Upper lobe of right lung (tissue), 1 donor: ENCODE measurements at regions not wholly inside any gene's neighbourhood (a gene's known extent, or its start where the extent isn't known, plus 50 kb on each side); places are given as distances from the start of the nearest gene placed in this dataset.

Source experiments
- ATAC-seq: fragments of 200-7000 bp; cut with Tn5 transposase; one replicate; pipeline ENCODE4 v1.9.1; 2020; ENCODE audit warnings: mild to moderate bottlenecking, moderate library complexity
- DNase-seq: peaks from one replicate; pipeline ENCODE4 v3.0.0-alpha.2; 2020
- H3K27ac ChIP-seq: fragments of 200-600 bp; one replicate; pipeline ENCODE4 v1.8.0; 2022
- H3K27me3 ChIP-seq: fragments of 200-600 bp; one replicate; pipeline ENCODE4 v1.8.0; 2022; ENCODE audit warnings: mild to moderate bottlenecking
- H3K36me3 ChIP-seq: fragments of 200-600 bp; one replicate; pipeline ENCODE4 v1.8.0; 2022
- H3K4me1 ChIP-seq: fragments of 200-600 bp; one replicate; pipeline ENCODE4 v1.8.0; 2022
- H3K4me3 ChIP-seq: fragments of 200-600 bp; one replicate; pipeline ENCODE4 v1.8.0; 2022; ENCODE audit warnings: mild to moderate bottlenecking
- H3K9me3 ChIP-seq: fragments of 200-600 bp; one replicate; pipeline ENCODE4 v1.8.0; 2022
- CTCF ChIP-seq: fragments of 200-600 bp; IDR thresholded peaks from one replicate; pipeline ENCODE4 v1.8.0; 2022; ENCODE audit warnings: antibody characterized with exemption
- intact Hi-C: fragments of 100-400 bp; cut with DNase I; formaldehyde crosslinking; loops from one replicate; pipeline ENCODE4 v1.11.0; 2022
- donor health status: DM: no; HTN: yes; CAD: no; lungs with severe emphysema.

GRCh38 chr4:110978761-110979160 is 355.9 kb upstream of the PITX2 start:
- intact Hi-C loops = no loop called here
- Histone ChIP-seq H3K4me3 (no peak overlapping the region), H3K4me1 (no peaks in the 10 kb centered on the region), H3K36me3 (no peaks in the 10 kb centered on the region), H3K9me3 (no peaks in the 10 kb centered on the region), H3K27ac (no peak overlapping the region), H3K27me3 (no peaks in the 10 kb centered on the region)
- no peak for DNase-seq
- no peak for ATAC-seq
- no peak for TF ChIP-seq CTCF

- intact Hi-C loops = no loop called here
- no peak for TF ChIP-seq CTCF
- no peak for ATAC-seq
- Histone ChIP-seq H3K27ac (no peak overlapping the region), H3K27me3 (no peaks in the 10 kb centered on the region), H3K4me3 (no peak overlapping the region), H3K36me3 (no peaks in the 10 kb centered on the region), H3K4me1 (no peaks in the 10 kb centered on the region), H3K9me3 (no peaks in the 10 kb centered on the region)
- no peak for DNase-seq
These were observed 359.6 kb upstream of the PITX2 start for GRCh38 chr4:110982486-110982885.

- intact Hi-C loops = no loop called here
- no peak for TF ChIP-seq CTCF
- Histone ChIP-seq H3K4me1 (no peaks in the 10 kb centered on the region), H3K27ac (no peak overlapping the region), H3K9me3 (no peaks in the 10 kb centered on the region), H3K36me3 (no peaks in the 10 kb centered on the region), H3K27me3 (no peaks in the 10 kb centered on the region), H3K4me3 (no peak overlapping the region)
- DNase-seq = no peak
- ATAC-seq = no peak
These were observed 365.8 kb upstream of the PITX2 start for GRCh38 chr4:110988722-110989121.

GRCh38 chr4:110989125-110989524 is 366.2 kb upstream of the PITX2 start:
- no peak for TF ChIP-seq CTCF
- intact Hi-C loops = no loop called here
- no peak overlapping the region for H3K27ac ChIP-seq

GRCh38 chr4:110994781-110995180 is 371.9 kb upstream of the PITX2 start:
- Histone ChIP-seq H3K27me3 (no peaks in the 10 kb centered on the region), H3K9me3 (no peaks in the 10 kb centered on the region), H3K4me1 (no peaks in the 10 kb centered on the region), H3K27ac (no peak overlapping the region), H3K36me3 (no peaks in the 10 kb centered on the region), H3K4me3 (no peak overlapping the region)
- DNase-seq (no peak), ATAC-seq (no peak)
- TF ChIP-seq CTCF = no peak
- intact Hi-C loops = no loop called here

More at GRCh38 chr4:110989125-110989524, 366.2 kb upstream of the PITX2 start:
- DNase-seq (no peak), ATAC-seq (no peak)
- Histone ChIP-seq H3K4me1 (no peaks in the 10 kb centered on the region), H3K27me3 (no peaks in the 10 kb centered on the region), H3K36me3 (no peaks in the 10 kb centered on the region), H3K4me3 (no peak overlapping the region), H3K9me3 (no peaks in the 10 kb centered on the region)

- no peak for TF ChIP-seq CTCF
- no peak for ATAC-seq
These were observed 375.4 kb upstream of the PITX2 start for GRCh38 chr4:110998320-110998719.

More at GRCh38 chr4:110998320-110998719, 375.4 kb upstream of the PITX2 start:
- Histone ChIP-seq H3K9me3 (no peaks in the 10 kb centered on the region), H3K36me3 (no peaks in the 10 kb centered on the region), H3K27ac (no peak overlapping the region), H3K4me1 (no peaks in the 10 kb centered on the region), H3K4me3 (no peak overlapping the region), H3K27me3 (no peaks in the 10 kb centered on the region)
- no peak for DNase-seq
- intact Hi-C loops = no loop called here
